Lung (tissue), 11 donors: ENCODE measurements at regions not wholly inside any gene's neighbourhood (a gene's known extent, or its start where the extent isn't known, plus 50 kb on each side); places are given as distances from the start of the nearest gene placed in this dataset.

ENCODE experiments used
- ATAC-seq: fragments of 200-7000 bp; cut with Tn5 transposase; one replicate; pipeline ENCODE4 v1.9.1; 2020; ENCODE audit warnings: moderate number of reproducible peaks; ENCODE audit not compliant: insufficient read depth, low FRiP score
- DNase-seq, 3 donors: peaks; one replicate each; pipeline ENCODE4 v3.0.0-alpha.2; 2013 to 2017
- H3K27ac ChIP-seq, 2 donors: one replicate each; pipeline ENCODE4 v1.5.1; 2013; ENCODE audit warnings: mild to moderate bottlenecking in 2 of 2, moderate library complexity in 2 of 2, control low read depth in 1 of 2, inconsistent platforms in 1 of 2, low read depth in 1 of 2, low read length in 1 of 2
- H3K27me3 ChIP-seq, 3 donors: one replicate each; pipeline ENCODE4 v1.5.1; 2013; ENCODE audit warnings: low read length in 2 of 3; ENCODE audit not compliant: control insufficient read depth in 3 of 3, insufficient read depth in 3 of 3
- H3K36me3 ChIP-seq, 4 donors: one replicate each; pipeline ENCODE4 v1.5.1; 2013; ENCODE audit warnings: low read length in 4 of 4, mild to moderate bottlenecking in 1 of 4, moderate library complexity in 1 of 4; ENCODE audit not compliant: control insufficient read depth in 4 of 4, insufficient read depth in 4 of 4
- H3K4me1 ChIP-seq, 5 donors: one replicate each; pipeline ENCODE4 v1.5.1; 2013; ENCODE audit warnings: low read length in 5 of 5, mild to moderate bottlenecking in 2 of 5, moderate library complexity in 1 of 5; ENCODE audit not compliant: control insufficient read depth in 5 of 5, insufficient read depth in 5 of 5
- H3K4me3 ChIP-seq: one replicate; pipeline ENCODE4 v1.5.1; 2013; ENCODE audit warnings: mild to moderate bottlenecking, control low read depth, moderate library complexity
- H3K9ac ChIP-seq, 2 donors: one replicate each; pipeline ENCODE4 v1.5.1; 2013; ENCODE audit warnings: low read length in 2 of 2, control low read depth in 1 of 2; ENCODE audit not compliant: insufficient read depth in 1 of 2
- H3K9me3 ChIP-seq, 4 donors: one replicate each; pipeline ENCODE4 v1.5.1; 2013; ENCODE audit warnings: low read length in 3 of 4, mild to moderate bottlenecking in 1 of 4, moderate library complexity in 1 of 4; ENCODE audit not compliant: control insufficient read depth in 4 of 4, insufficient read depth in 3 of 4
- CTCF ChIP-seq: IDR thresholded peaks from 2 replicates; pipeline ENCODE4 v1.5.1; 2012; ENCODE audit warnings: mild to moderate bottlenecking; ENCODE audit errors: control extremely low read depth, extremely low read depth
- WGBS, 2 donors: extraction: QIAGEN DNeasy Blood & Tissue Kit; methylation state at CpG; one replicate each; pipeline ENCODE4 v1.1.7; 2013; 5-methylcytosine and 5-hydroxymethylcytosine counted together
- donor health status: control.
- donor health status: control.
- donor health status: Bipolar disorder and iron deficiency.
- donor health status: healthy.
- donor health status: DM: yes; HTN: yes; CAD: no.

GRCh38 chr3:22720596-22720995 lies 482.5 kb upstream of the UBE2E2 start:
- Histone ChIP-seq H3K27ac (no peak overlapping the region), H3K4me1 (no peaks in the 10 kb centered on the region), H3K36me3 (no peaks in the 10 kb centered on the region), H3K9ac (no peak overlapping the region), H3K4me3 (no peak overlapping the region), H3K27me3 (no peaks in the 10 kb centered on the region), H3K9me3 (peaks cover 0 to 4% (median 1%) of the 10 kb centered on the region in 4 donors)
- DNase-seq (peak in 1 of 3 donors; percentile 11), ATAC-seq (no peak)
- WGBS, 2 donors: 48 to 49% methylated on average over 1 of the region's 1 CpG
- TF ChIP-seq CTCF: no peak

GRCh38 chr3:22724420-22724819 lies 478.7 kb upstream of the UBE2E2 start:
- no peak for DNase-seq
- Histone ChIP-seq H3K27me3 (no peaks in the 10 kb centered on the region), H3K36me3 (no peaks in the 10 kb centered on the region), H3K9ac (no peak overlapping the region), H3K4me3 (no peak overlapping the region), H3K9me3 (peaks cover 0 to 4% (median 0%) of the 10 kb centered on the region in 4 donors), H3K4me1 (no peaks in the 10 kb centered on the region), H3K27ac (no peak overlapping the region)
- no peak for TF ChIP-seq CTCF
- ATAC-seq: no peak

- Histone ChIP-seq H3K27me3 (no peaks in the 10 kb centered on the region), H3K4me1 (no peaks in the 10 kb centered on the region), H3K9me3 (peaks cover 0 to 4% (median 0%) of the 10 kb centered on the region in 4 donors), H3K36me3 (no peaks in the 10 kb centered on the region), H3K9ac (no peak overlapping the region), H3K27ac (no peak overlapping the region), H3K4me3 (no peak overlapping the region)
- 26 to 49% methylated on average over 1 of the region's 1 CpG for WGBS, 2 donors
- no peak for DNase-seq
- TF ChIP-seq CTCF: no peak
- no peak for ATAC-seq
Measured at GRCh38 chr3:22728406-22728805, 474.7 kb upstream of the UBE2E2 start.

GRCh38 chr3:22729212-22729611 lies 473.9 kb upstream of the UBE2E2 start:
- Histone ChIP-seq H3K27me3 (no peaks in the 10 kb centered on the region), H3K9ac (no peak overlapping the region), H3K4me1 (no peaks in the 10 kb centered on the region), H3K4me3 (no peak overlapping the region), H3K27ac (no peak overlapping the region), H3K36me3 (no peaks in the 10 kb centered on the region), H3K9me3 (peaks cover 0 to 4% (median 0%) of the 10 kb centered on the region in 4 donors)
- TF ChIP-seq CTCF: no peak
- ATAC-seq (no peak), DNase-seq (no peak)
- WGBS, 2 donors: 84 to 87% methylated on average over 5 of the region's 5 CpGs
